ENCODE measurements at regions not wholly inside any gene's neighbourhood (a gene's known extent, or its start where the extent isn't known, plus 50 kb on each side); places are given as distances from the start of the nearest gene placed in this dataset.

DNA sequence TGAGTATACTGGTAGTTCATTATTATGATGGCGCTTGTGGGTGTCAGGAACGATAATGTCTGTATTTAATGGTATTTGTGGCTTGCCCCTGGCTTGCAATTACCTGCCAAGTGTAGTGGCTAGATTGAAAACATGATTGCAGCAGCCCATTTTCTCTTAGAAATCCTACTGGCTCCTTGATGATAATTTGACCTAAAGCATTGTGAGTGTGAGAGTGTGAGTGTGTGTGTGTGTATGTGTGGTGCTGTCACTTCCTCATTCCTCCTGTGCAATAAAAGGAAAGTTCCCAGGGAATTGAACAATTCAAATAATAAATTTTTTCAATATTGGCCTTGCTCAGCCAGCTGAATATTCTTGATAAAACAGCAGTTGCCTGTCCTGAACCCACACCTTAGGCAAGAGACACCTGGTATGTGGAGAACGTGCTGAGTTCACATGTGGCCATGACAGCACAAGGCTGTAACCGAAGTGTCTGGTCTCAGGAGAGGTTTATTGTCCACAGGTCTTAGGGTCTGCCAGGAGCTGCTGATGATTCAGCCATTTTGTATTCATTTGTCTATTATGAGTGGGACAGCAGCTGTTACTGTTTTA, 193.3 kb downstream of the CD47 start:
- Histone ChIP-seq H3K4me3 (no peak overlapping the region), H3K27ac (no peak overlapping the region), H3K4me1 (replicated peaks in 1 of 2) (peaks cover 6 to 17% of the 10 kb centered on the region in 2 donors)
- WGBS, 10 experiments, result 0 to 100% (median 65%) methylated on average over 1 to 3 of the region's 4 CpGs; no CpG with 5 or more reads in 4 of the 10 experiments
- peak in 5 of 8 experiments; percentile 58 to 84 (median 63) for ATAC-seq (replicated peaks in 6 of 8)
- in situ Hi-C loops (cut with MboI; ENCODE audit: low pct_unique_long_range_greater_than_20kb in 2 of 9, low sequenced_read_pairs in 9 of 9, unreplicated experiment in 9 of 9), result no loop called here

- Histone ChIP-seq H3K4me1 (replicated peaks in 1 of 2) (peaks cover 6 to 17% of the 10 kb centered on the region in 2 donors), H3K27ac (no peak overlapping the region), H3K4me3 (no peak overlapping the region)
- in situ Hi-C loops (cut with MboI; ENCODE audit: low pct_unique_long_range_greater_than_20kb in 2 of 9, low sequenced_read_pairs in 9 of 9, unreplicated experiment in 9 of 9), result no loop called here
- ATAC-seq (replicated peaks in 6 of 8), result no peak
- WGBS, 10 experiments, result 61 to 100% (median 93%) methylated on average over 1 to 4 of the region's 4 CpGs; no CpG with 5 or more reads in 1 of the 10 experiments
Observed at GRCh38 chr3:107894998-107895397, 195.8 kb downstream of the CD47 start.

- no peak for ATAC-seq (replicated peaks in 6 of 8)
Observed at GRCh38 chr3:107892955-107893624, 197.7 kb downstream of the CD47 start.

DNA sequence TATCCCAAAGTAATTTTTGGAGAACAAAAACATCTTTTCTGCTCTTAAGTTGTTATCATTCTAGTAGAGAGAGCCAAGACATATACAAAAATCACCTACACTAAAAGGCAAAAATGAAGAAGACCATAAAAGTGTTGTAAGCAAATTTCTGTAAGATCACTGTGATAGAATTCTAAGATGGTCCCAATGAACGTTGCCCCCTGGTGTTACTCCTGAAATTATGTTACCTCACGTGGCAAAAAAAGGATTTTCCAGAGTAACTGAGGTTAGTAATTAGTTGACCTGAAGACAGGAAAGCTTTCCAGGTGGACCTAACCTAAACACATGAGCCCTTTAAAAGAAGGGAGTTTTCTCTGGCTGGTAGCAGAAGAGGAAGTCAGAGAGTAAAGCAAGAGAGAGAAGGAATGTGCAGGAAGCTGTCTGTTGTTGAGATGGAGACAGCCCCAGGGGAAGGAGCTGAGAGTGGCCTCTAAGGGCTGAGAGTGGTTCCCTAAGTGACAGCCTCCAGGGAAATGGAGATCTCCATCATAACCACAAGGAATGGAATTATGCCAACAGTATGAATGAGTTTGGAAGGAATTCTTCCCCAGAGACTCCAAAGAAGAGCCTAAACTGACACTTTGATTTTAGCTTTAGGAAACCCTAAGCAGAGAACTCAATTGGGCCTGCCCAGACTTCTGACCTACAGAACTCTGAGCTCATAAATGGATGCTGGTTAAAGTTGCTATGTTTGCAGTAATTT, 205.9 kb downstream of the CD47 start:
- no peak overlapping the region for H3K4me3 ChIP-seq
- H3K4me1 ChIP-seq (replicated peaks in 1 of 2), result no peaks in the 10 kb centered on the region
- H3K27ac ChIP-seq, result no peak overlapping the region
- in situ Hi-C loops (cut with MboI; ENCODE audit: low pct_unique_long_range_greater_than_20kb in 2 of 9, low sequenced_read_pairs in 9 of 9, unreplicated experiment in 9 of 9), result no loop called here
- 0 to 88% (median 38%) methylated on average over 1 to 2 of the region's 2 CpGs; no CpG with 5 or more reads in 2 of the 10 experiments for WGBS, 10 experiments
- ATAC-seq (replicated peaks in 6 of 8), result peak in 3 of 8 experiments; percentile 60 to 93 (median 80)

More at GRCh38 chr3:107892955-107893624, 197.7 kb downstream of the CD47 start:
- Histone ChIP-seq H3K27ac (no peak overlapping the region), H3K4me1 (replicated peaks in 1 of 2) (peaks cover 6 to 17% of the 10 kb centered on the region in 2 donors), H3K4me3 (no peak overlapping the region)
- in situ Hi-C loops (cut with MboI; ENCODE audit: low pct_unique_long_range_greater_than_20kb in 2 of 9, low sequenced_read_pairs in 9 of 9, unreplicated experiment in 9 of 9), result no loop called here
- WGBS, 10 experiments, result 0 to 80% (median 61%) methylated on average over 1 to 5 of the region's 7 CpGs

DNA sequence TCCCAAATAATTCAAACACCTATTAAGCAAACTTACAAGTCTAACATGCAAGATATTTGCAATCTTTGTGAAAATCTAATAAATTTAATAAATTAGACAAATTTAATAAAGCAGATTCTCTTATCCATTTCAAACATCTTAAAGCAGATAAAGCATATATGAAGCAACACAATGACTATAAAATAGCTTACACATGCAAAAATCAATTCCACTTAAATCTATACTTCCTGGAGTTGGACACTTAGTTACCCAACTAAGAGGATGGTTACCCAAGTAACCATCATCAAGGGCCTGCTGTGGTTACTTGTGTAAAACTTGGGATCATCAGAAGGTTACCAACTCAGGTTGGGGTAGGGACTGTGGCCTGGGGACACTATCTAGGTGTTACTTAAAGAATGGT, 206.8 kb downstream of the CD47 start:
- Histone ChIP-seq H3K4me1 (replicated peaks in 1 of 2) (no peaks in the 10 kb centered on the region), H3K4me3 (no peak overlapping the region), H3K27ac (no peak overlapping the region)
- no peak for ATAC-seq (replicated peaks in 6 of 8)
- in situ Hi-C loops (cut with MboI; ENCODE audit: low pct_unique_long_range_greater_than_20kb in 2 of 9, low sequenced_read_pairs in 9 of 9, unreplicated experiment in 9 of 9), result no loop called here

DNA sequence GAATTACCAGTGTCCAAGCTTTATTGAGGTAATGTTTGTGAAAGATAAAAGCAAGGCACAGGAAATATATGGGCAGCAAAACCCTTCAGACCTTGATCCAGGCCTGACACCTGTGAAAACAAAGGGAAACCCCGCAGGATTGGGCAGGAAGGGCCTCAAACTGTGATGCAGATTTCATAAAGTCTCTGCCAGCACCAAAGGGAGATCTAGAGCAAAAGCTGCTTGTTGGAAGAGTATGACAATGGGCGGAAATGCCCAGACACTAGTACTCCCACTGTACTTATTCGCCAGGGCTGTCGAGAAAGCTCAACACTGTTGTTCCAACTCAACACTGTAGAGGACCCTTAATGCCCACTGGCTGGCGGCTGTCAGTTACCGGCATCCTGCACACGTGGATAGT, 207.9 kb downstream of the CD47 start:
- no peak for ATAC-seq (replicated peaks in 6 of 8)
- Histone ChIP-seq H3K4me1 (replicated peaks in 1 of 2) (no peaks in the 10 kb centered on the region), H3K27ac (no peak overlapping the region), H3K4me3 (no peak overlapping the region)
- 60 to 91% (median 82%) methylated on average over 1 to 7 of the region's 7 CpGs; no CpG with 5 or more reads in 2 of the 10 experiments for WGBS, 10 experiments
- in situ Hi-C loops (cut with MboI; ENCODE audit: low pct_unique_long_range_greater_than_20kb in 2 of 9, low sequenced_read_pairs in 9 of 9, unreplicated experiment in 9 of 9), result no loop called here

GRCh38 chr3:107882261-107882660, 208.6 kb downstream of the CD47 start:
- H3K4me3 ChIP-seq, result no peak overlapping the region
- H3K4me1 ChIP-seq (replicated peaks in 1 of 2), result no peaks in the 10 kb centered on the region
- WGBS, 10 experiments, result 82 to 100% (median 90%) methylated on average over 1 to 4 of the region's 4 CpGs; no CpG with 5 or more reads in 3 of the 10 experiments
- no peak for ATAC-seq (replicated peaks in 6 of 8)
- H3K27ac ChIP-seq, result no peak overlapping the region
- in situ Hi-C loops (cut with MboI; ENCODE audit: low pct_unique_long_range_greater_than_20kb in 2 of 9, low sequenced_read_pairs in 9 of 9, unreplicated experiment in 9 of 9), result no loop called here

DNA sequence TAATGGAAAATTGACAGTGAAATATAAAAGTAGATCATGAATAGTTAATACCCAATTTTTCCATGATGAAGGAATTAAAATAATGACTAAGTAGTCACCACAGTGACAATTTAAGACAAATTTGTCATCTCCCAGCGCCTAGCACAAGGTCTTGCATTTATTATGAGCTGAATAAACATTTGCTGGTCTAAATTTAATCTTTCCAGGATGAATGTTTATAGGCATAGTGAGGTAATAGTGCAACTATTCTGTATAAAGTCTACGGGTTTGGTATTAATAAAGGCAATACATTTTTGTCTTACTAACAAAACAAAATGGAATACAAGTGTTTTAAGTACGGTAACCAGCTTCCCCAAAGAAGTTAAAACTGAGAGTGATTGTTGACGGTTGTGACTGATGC, 209.3 kb downstream of the CD47 start:
- no peaks in the 10 kb centered on the region for H3K4me1 ChIP-seq (replicated peaks in 1 of 2)
- H3K27ac ChIP-seq, result no peak overlapping the region
- no peak overlapping the region for H3K4me3 ChIP-seq
- 8 to 95% (median 77%) methylated on average over 1 to 4 of the region's 4 CpGs for WGBS, 10 experiments
- peak in 1 of 8 experiments; percentile 30 for ATAC-seq (replicated peaks in 6 of 8)
- in situ Hi-C loops (cut with MboI; ENCODE audit: low pct_unique_long_range_greater_than_20kb in 2 of 9, low sequenced_read_pairs in 9 of 9, unreplicated experiment in 9 of 9), result no loop called here

- Histone ChIP-seq H3K27ac (no peak overlapping the region), H3K4me3 (no peak overlapping the region), H3K4me1 (replicated peaks in 1 of 2) (no peaks in the 10 kb centered on the region)
- 43 to 100% (median 85%) methylated on average over 1 to 4 of the region's 4 CpGs; no CpG with 5 or more reads in 2 of the 10 experiments for WGBS, 10 experiments
- in situ Hi-C loops (cut with MboI; ENCODE audit: low pct_unique_long_range_greater_than_20kb in 2 of 9, low sequenced_read_pairs in 9 of 9, unreplicated experiment in 9 of 9), result no loop called here
- no peak for ATAC-seq (replicated peaks in 6 of 8)
Observed at GRCh38 chr3:107880702-107881101, 210.1 kb downstream of the CD47 start.

DNA sequence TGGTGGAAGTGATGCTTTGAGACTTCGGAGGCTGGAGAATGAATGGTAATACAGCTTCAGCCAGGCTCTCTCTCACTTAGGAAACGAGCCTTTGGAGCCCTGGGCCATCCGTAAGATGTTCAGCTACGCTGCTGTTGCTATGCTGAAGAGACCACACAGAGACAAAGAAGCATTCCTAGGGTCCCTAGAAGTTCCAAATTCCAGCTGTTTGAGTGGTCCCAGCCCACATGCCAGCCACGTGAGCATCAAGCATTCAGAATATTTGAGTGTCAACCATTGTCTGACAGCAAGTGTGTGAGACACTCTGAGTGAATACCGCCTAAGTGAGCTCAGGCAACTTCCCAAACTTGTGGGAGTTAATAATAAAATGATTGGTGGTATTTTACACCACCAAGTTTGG, 212.9 kb downstream of the CD47 start:
- H3K4me3 ChIP-seq, result no peak overlapping the region
- WGBS, 10 experiments, result 7 to 100% (median 71%) methylated on average over 1 to 6 of the region's 6 CpGs; no CpG with 5 or more reads in 1 of the 10 experiments
- no peak for ATAC-seq (replicated peaks in 6 of 8)
- in situ Hi-C loops (cut with MboI; ENCODE audit: low pct_unique_long_range_greater_than_20kb in 2 of 9, low sequenced_read_pairs in 9 of 9, unreplicated experiment in 9 of 9), result no loop called here
- no peaks in the 10 kb centered on the region for H3K4me1 ChIP-seq (replicated peaks in 1 of 2)
- H3K27ac ChIP-seq, result no peak overlapping the region

DNA sequence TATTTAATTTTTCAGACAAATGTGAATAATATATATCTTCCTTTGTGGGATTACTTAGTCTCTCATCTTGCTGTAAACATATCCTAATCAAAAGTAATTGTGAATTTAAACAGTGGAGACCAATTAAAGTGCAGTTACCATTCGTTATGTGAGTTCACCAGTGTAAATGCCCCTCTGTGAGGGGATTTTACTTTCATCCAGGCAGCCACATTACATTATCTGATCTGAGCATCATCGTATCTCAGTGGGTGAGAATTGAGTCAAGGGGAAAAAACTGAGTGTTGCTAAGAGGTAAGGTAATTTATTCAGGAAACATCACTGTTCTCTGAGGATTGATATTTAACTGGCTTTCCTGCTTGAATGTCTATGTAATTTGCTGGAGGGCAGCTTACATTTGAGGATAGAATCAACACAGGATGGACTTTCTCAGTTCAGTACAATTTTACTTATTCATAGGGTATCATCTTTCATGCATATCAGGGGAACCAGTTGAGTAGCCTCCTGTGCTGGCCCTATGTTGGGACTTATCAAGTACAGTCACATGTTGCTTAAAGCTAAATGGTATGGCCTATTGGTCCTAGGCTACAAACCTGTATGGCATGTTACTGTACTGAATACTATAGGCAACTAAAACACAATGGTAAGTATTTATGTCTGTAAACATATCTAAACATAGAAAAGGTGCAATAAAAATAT, 219.7 kb downstream of the CD47 start:
- no peak overlapping the region for H3K4me3 ChIP-seq
- in situ Hi-C loops (cut with MboI; ENCODE audit: low pct_unique_long_range_greater_than_20kb in 2 of 9, low sequenced_read_pairs in 9 of 9, unreplicated experiment in 9 of 9), result no loop called here
- WGBS, 10 experiments, result 60 to 100% (median 72%) methylated on average over 1 to 2 of the region's 2 CpGs; no CpG with 5 or more reads in 1 of the 10 experiments
- peaks cover 0 to 3% of the 10 kb centered on the region in 2 donors for H3K4me1 ChIP-seq (replicated peaks in 1 of 2)
- peak in 3 of 8 experiments; percentile 15 to 47 (median 36) for ATAC-seq (replicated peaks in 6 of 8)
- no peak overlapping the region for H3K27ac ChIP-seq

DNA sequence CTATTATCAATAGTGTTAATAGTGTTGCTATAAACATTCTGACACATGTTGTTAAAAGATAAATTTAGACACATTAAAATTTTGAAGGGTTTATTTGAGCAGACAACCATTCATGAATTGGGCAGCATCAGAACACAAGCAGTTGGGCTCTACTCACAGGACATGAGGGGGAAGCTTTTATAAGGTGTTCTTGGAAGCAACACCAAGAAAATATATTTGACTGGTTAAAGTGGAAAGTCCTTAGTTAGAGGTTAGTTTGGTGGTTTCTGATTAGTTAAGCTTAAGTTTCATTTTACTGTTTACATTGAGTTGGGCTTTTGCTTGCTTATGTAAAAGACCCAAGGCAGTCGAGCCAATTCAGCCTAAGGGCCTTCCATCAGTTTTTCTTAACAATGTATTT, 220.7 kb downstream of the CD47 start:
- in situ Hi-C loops (cut with MboI; ENCODE audit: low pct_unique_long_range_greater_than_20kb in 2 of 9, low sequenced_read_pairs in 9 of 9, unreplicated experiment in 9 of 9), result no loop called here
- no peak overlapping the region for H3K4me3 ChIP-seq
- peaks cover 0 to 3% of the 10 kb centered on the region in 2 donors for H3K4me1 ChIP-seq (replicated peaks in 1 of 2)
- no peak overlapping the region for H3K27ac ChIP-seq
- WGBS, 10 experiments, result 0 to 91% (median 67%) methylated on average over 1 of the region's 1 CpG; no CpG with 5 or more reads in 3 of the 10 experiments
- ATAC-seq (replicated peaks in 6 of 8), result no peak

DNA sequence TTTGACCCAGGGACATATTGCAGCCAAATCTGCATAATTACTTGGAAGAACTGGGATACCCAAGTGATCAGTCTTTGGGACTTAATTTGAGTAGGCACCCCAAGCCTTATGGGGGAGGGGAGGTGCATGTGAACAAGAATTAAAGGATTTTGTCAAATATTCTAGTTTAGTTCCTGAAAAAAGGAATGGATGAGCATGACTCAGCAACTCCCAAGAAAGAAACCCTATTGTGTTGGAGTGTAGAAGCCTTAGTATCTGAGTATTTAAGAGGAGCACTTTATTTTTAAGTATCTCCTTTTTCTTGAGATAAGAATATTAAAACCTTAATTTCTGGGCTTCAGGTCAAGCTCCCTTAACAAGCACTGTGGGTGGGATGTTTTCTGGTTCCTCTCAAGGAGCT, 222.4 kb downstream of the CD47 start:
- no peak overlapping the region for H3K4me3 ChIP-seq
- peaks cover 0 to 3% of the 10 kb centered on the region in 2 donors for H3K4me1 ChIP-seq (replicated peaks in 1 of 2)
- no peak for ATAC-seq (replicated peaks in 6 of 8)
- no peak overlapping the region for H3K27ac ChIP-seq
- in situ Hi-C loops (cut with MboI; ENCODE audit: low pct_unique_long_range_greater_than_20kb in 2 of 9, low sequenced_read_pairs in 9 of 9, unreplicated experiment in 9 of 9), result no loop called here
